Esophagus (tissue), 2 donors: ENCODE measurements at regions not wholly inside any gene's neighbourhood (a gene's known extent, or its start where the extent isn't known, plus 50 kb on each side); places are given as distances from the start of the nearest gene placed in this dataset.
A peak's percentile ranks its signal among the peaks of the same experiment; 100 is the strongest.

Experiments used
- H3K27ac ChIP-seq, 2 donors: one replicate each; pipeline ENCODE4 v1.5.1; 2013; ENCODE audit warnings: low read depth in 2 of 2, mild to moderate bottlenecking in 2 of 2, inconsistent platforms in 1 of 2, low read length in 1 of 2, moderate library complexity in 1 of 2
- H3K27me3 ChIP-seq, 2 donors: one replicate each; pipeline ENCODE4 v1.6.1; 2013; ENCODE audit warnings: low read length in 2 of 2, control low read depth in 1 of 2, mild to moderate bottlenecking in 1 of 2; ENCODE audit not compliant: insufficient read depth in 2 of 2, control insufficient read depth in 1 of 2
- H3K36me3 ChIP-seq, 2 donors: one replicate each; pipeline ENCODE4 v1.6.1; 2013; ENCODE audit warnings: low read length in 1 of 2; ENCODE audit not compliant: control insufficient read depth in 2 of 2, insufficient read depth in 2 of 2
- H3K4me1 ChIP-seq, 2 donors: one replicate each; pipeline ENCODE4 v1.6.1; 2013; ENCODE audit warnings: low read length in 1 of 2; ENCODE audit not compliant: control insufficient read depth in 2 of 2, insufficient read depth in 2 of 2
- H3K4me3 ChIP-seq, 2 donors: one replicate each; pipeline ENCODE4 v1.5.1; 2013; ENCODE audit warnings: low read length in 2 of 2, mild to moderate bottlenecking in 2 of 2, low read depth in 1 of 2, moderate library complexity in 1 of 2
- H3K9me3 ChIP-seq, 2 donors: one replicate each; pipeline ENCODE4 v1.6.1; 2013; ENCODE audit warnings: mild to moderate bottlenecking in 2 of 2, low read depth in 1 of 2, low read length in 1 of 2, moderate library complexity in 1 of 2; ENCODE audit not compliant: control insufficient read depth in 2 of 2, insufficient read depth in 1 of 2
- WGBS, 2 donors: extraction: QIAGEN DNeasy Blood & Tissue Kit; methylation state at CpG; one replicate each; pipeline ENCODE4 v1.1.7; 2013; 5-methylcytosine and 5-hydroxymethylcytosine counted together
- donor health status: healthy with polysubstance abuse.
- donor health status: Bipolar disorder and iron deficiency.

GRCh38 chr14:101358320-101359125 is 202.8 kb upstream of the DIO3 start:
- H3K4me3 ChIP-seq = no peak overlapping the region
- H3K36me3 ChIP-seq = no peaks in the 10 kb centered on the region
- WGBS, 2 donors = 77 to 80% methylated on average over 15 of the region's 15 CpGs
- H3K27me3 ChIP-seq = no peaks in the 10 kb centered on the region
- H3K4me1 ChIP-seq = peaks cover 2 to 4% of the 10 kb centered on the region in 2 donors
- H3K9me3 ChIP-seq = peaks cover 4 to 5% of the 10 kb centered on the region in 2 donors
- peak overlapping the region; percentile 63 to 72 for H3K27ac ChIP-seq

GRCh38 chr14:101359221-101360053 is 201.9 kb upstream of the DIO3 start:
- Histone ChIP-seq H3K9me3 (peaks cover 4 to 5% of the 10 kb centered on the region in 2 donors), H3K4me1 (peaks cover 2 to 4% of the 10 kb centered on the region in 2 donors), H3K27ac (peak overlapping the region; percentile 63 to 78), H3K4me3 (no peak overlapping the region), H3K27me3 (no peaks in the 10 kb centered on the region), H3K36me3 (no peaks in the 10 kb centered on the region)
- 62 to 64% methylated on average over 19 of the region's 19 CpGs for WGBS, 2 donors

GRCh38 chr14:101360054-101360911 is 201.0 kb upstream of the DIO3 start:
- Histone ChIP-seq H3K27me3 (no peaks in the 10 kb centered on the region), H3K27ac (peak overlapping the region; percentile 71 to 78), H3K4me3 (no peak overlapping the region), H3K36me3 (no peaks in the 10 kb centered on the region), H3K9me3 (peaks cover 4 to 5% of the 10 kb centered on the region in 2 donors), H3K4me1 (peaks cover 2 to 4% of the 10 kb centered on the region in 2 donors)
- 36 to 37% methylated on average over 21 of the region's 21 CpGs for WGBS, 2 donors

GRCh38 chr14:101361044-101361443 is 200.3 kb upstream of the DIO3 start:
- peaks cover 4 to 5% of the 10 kb centered on the region in 2 donors for H3K9me3 ChIP-seq
- H3K4me3 ChIP-seq = no peak overlapping the region
- H3K27me3 ChIP-seq = no peaks in the 10 kb centered on the region
- 79 to 80% methylated on average over 16 of the region's 16 CpGs for WGBS, 2 donors
- peaks cover 2 to 4% of the 10 kb centered on the region in 2 donors for H3K4me1 ChIP-seq
- peak overlapping the region; percentile 54 to 71 for H3K27ac ChIP-seq
- H3K36me3 ChIP-seq = no peaks in the 10 kb centered on the region

GRCh38 chr14:101361451-101362433 is 199.6 kb upstream of the DIO3 start:
- Histone ChIP-seq H3K27me3 (no peaks in the 10 kb centered on the region), H3K36me3 (no peaks in the 10 kb centered on the region), H3K4me1 (peaks cover 2 to 4% of the 10 kb centered on the region in 2 donors), H3K9me3 (peaks cover 0 to 5% of the 10 kb centered on the region in 2 donors), H3K4me3 (no peak overlapping the region), H3K27ac (peak overlapping the region; percentile 25 to 54)
- WGBS, 2 donors = 85 to 86% methylated on average over 20 of the region's 20 CpGs

GRCh38 chr14:101362529-101363260 is 198.6 kb upstream of the DIO3 start:
- Histone ChIP-seq H3K4me1 (peaks cover 2 to 4% of the 10 kb centered on the region in 2 donors), H3K27ac (peak overlapping the region in 1 of 2 donors; percentile 37)

GRCh38 chr14:101363261-101363555 is 198.1 kb upstream of the DIO3 start:
- H3K36me3 ChIP-seq = no peaks in the 10 kb centered on the region
- no peak overlapping the region for H3K4me3 ChIP-seq
- no peaks in the 10 kb centered on the region for H3K27me3 ChIP-seq
- H3K9me3 ChIP-seq = peaks cover 0 to 3% of the 10 kb centered on the region in 2 donors
- peaks cover 2 to 4% of the 10 kb centered on the region in 2 donors for H3K4me1 ChIP-seq
- H3K27ac ChIP-seq = no peak overlapping the region
- WGBS, 2 donors = 74 to 79% methylated on average over 2 of the region's 2 CpGs

More at GRCh38 chr14:101362529-101363260, 198.6 kb upstream of the DIO3 start:
- Histone ChIP-seq H3K4me3 (no peak overlapping the region), H3K27me3 (no peaks in the 10 kb centered on the region), H3K9me3 (peaks cover 0 to 3% of the 10 kb centered on the region in 2 donors), H3K36me3 (no peaks in the 10 kb centered on the region)
- WGBS, 2 donors = 83 to 86% methylated on average over 15 to 17 of the region's 17 CpGs

- Histone ChIP-seq H3K27ac (peak overlapping the region; percentile 65 to 78), H3K9me3 (peaks cover 0 to 3% of the 10 kb centered on the region in 2 donors), H3K4me1 (peaks cover 0 to 2% of the 10 kb centered on the region in 2 donors), H3K4me3 (no peak overlapping the region), H3K27me3 (no peaks in the 10 kb centered on the region), H3K36me3 (no peaks in the 10 kb centered on the region)
- WGBS, 2 donors = 78 to 81% methylated on average over 16 of the region's 16 CpGs
These were observed 197.4 kb upstream of the DIO3 start for GRCh38 chr14:101363880-101364391.
